Testis (tissue), 2 donors: ENCODE measurements at regions not wholly inside any gene's neighbourhood (a gene's known extent, or its start where the extent isn't known, plus 50 kb on each side); places are given as distances from the start of the nearest gene placed in this dataset.

Source experiments
- CTCF ChIP-seq, 3 experiments: fragments of 450-650 bp in 2 of 3; fragments of 200-600 bp in 1 of 3; sonication (generic) in 1 of 3; IDR thresholded peaks; one replicate each; pipeline ENCODE4 v1.5.1; 2016 to 2019; ENCODE audit warnings: antibody characterized with exemption in 3 of 3, mild to moderate bottlenecking in 2 of 3, moderate library complexity in 1 of 3
- POLR2A ChIP-seq: fragments of 450-650 bp; IDR thresholded peaks from one replicate; pipeline ENCODE4 v1.6.1; 2017; ENCODE audit warnings: antibody characterized with exemption, mild to moderate bottlenecking, moderate library complexity

DNA sequence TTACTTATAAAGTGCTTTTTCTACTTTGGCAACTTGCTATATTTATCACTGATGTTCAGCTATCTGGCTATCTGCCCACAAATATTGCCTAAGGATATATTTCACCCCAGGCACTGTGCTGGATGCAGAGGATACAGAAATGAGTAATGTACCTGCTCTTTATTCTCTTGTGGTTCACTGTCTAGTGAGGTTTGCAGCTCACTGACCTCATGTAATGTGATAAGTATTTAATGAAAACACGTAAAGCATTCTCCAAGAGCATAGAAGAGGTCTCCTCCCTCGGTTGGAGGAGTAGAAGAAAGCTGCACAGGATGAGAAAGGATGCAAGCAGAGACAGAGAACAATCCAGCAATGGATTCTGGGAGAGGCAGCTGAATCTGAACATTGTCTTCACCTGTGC lies 610.7 kb downstream of the CBLN4 start:
- TF ChIP-seq POLR2A (no peak), CTCF (IDR thresholded peaks at IDR 0.05) (no peak)
